Mucosa of stomach (tissue), 1 donor: ENCODE measurements at regions not wholly inside any gene's neighbourhood (a gene's known extent, or its start where the extent isn't known, plus 50 kb on each side); places are given as distances from the start of the nearest gene placed in this dataset.

Experiments used
- H3K27me3 ChIP-seq: one replicate; pipeline ENCODE4 v1.7.0; 2013; ENCODE audit warnings: mild to moderate bottlenecking, low read length; ENCODE audit not compliant: control insufficient read depth, insufficient read depth
- H3K36me3 ChIP-seq: one replicate; pipeline ENCODE4 v1.7.0; 2013; ENCODE audit warnings: low read length; ENCODE audit not compliant: control insufficient read depth, insufficient read depth
- H3K4me1 ChIP-seq: one replicate; pipeline ENCODE4 v1.7.0; 2013; ENCODE audit warnings: mild to moderate bottlenecking, low read length; ENCODE audit not compliant: control insufficient read depth, insufficient read depth
- H3K4me3 ChIP-seq: one replicate; pipeline ENCODE4 v1.7.0; 2013; ENCODE audit warnings: low read length
- H3K9ac ChIP-seq: one replicate; pipeline ENCODE4 v1.7.0; 2013; ENCODE audit warnings: mild to moderate bottlenecking, low read length, moderate library complexity
- H3K9me3 ChIP-seq: one replicate; pipeline ENCODE4 v1.7.0; 2013; ENCODE audit warnings: mild to moderate bottlenecking, low read length, moderate library complexity; ENCODE audit not compliant: control insufficient read depth
- donor health status: Pancreatic carcinoma.

DNA sequence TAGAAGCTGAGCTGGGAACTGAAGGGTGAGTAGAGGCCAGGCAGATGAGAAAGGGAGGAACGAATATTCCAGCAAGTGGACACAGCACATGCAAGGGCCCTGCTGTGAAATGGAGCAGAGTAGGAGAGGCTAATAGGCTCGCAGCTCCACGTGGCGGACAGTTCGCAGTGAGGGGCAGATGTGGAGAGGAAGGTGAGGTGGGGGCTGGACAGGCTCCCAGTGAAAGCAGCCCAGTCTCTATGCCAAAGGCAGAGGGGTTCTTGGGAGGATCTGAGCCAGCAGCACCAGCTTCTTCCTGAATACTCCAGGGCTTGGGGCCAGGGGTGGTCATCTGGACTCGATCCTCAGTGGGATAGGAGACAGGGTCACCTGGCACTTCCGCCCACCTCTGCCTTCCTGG is 81.0 kb downstream of the CEBPB start:
- H3K27me3 ChIP-seq, result no peaks in the 10 kb centered on the region
- peaks cover 18% of the 10 kb centered on the region for H3K4me1 ChIP-seq
- H3K9me3 ChIP-seq, result no peaks in the 10 kb centered on the region
- no peak overlapping the region for H3K9ac ChIP-seq
- H3K36me3 ChIP-seq, result no peaks in the 10 kb centered on the region
- H3K4me3 ChIP-seq, result no peak overlapping the region

DNA sequence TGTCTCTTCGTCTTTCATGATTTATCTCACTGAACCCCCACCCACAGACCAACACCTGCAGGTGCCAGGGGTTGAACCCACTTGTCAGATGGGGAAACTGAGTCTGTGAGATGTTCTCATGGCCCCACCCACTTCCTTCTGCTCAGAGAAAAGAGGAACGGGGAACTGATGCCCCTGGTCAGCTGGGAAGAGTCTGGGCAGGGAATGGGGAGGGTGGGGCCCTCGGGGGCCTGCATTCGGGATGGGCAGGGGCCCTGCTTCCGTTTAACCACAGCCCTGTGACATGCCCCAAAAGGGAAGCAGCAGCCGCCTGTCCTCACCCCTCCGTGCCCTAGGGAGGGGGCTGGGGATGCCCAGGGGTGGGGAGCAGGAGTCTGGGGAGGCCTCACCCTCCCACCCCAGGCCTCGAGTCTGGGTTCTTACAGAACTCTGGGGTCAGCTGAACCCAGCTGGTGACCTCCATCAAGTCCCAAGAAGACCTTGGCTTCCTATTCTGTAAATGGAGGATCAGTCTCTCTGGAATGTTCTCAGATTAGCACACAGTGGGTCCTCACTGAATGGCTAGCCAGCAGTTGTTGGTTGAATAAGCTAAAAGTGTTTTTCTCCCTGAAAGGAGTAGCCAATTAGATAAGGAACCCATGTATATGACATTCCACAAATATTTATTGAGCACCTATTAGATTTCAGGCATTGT is 81.5 kb downstream of the CEBPB start:
- Histone ChIP-seq H3K36me3 (no peaks in the 10 kb centered on the region), H3K4me3 (no peak overlapping the region), H3K9me3 (no peaks in the 10 kb centered on the region), H3K27me3 (no peaks in the 10 kb centered on the region), H3K4me1 (peaks cover 12% of the 10 kb centered on the region), H3K9ac (no peak overlapping the region)

DNA sequence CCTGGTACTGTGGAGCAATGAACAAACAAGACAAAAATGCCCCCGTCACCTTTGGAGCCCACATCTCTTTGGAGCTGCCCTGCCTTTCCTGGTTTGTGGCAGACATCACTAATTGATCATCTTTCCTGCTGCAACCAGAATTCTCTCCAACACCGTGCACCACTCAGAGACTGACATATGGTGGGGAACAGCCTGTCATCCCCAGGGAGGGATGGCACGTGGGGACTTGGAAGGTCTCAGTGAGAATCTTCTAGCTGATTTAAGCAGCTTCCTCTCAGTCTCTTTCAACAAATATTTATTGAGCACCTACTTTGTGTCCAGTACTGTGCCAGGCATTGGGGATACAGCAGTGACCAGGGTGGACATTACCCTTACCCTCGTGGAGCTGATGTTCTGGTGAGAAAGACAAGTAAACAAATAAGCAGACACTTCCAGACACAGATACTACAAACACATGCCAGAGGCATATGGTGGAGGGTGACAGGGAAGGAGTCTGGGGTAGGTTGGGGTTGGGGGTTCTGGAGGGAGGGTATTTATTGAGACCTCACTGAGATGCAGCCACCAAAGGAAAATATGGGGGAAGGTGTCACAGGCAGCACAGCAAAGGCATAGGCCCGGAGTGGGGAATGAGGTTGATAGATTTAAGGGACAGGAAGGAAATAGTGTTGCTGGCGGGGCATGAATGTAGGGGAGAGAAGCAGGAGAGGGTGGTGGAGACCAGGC is 82.3 kb downstream of the CEBPB start:
- Histone ChIP-seq H3K4me1 (peaks cover 10% of the 10 kb centered on the region), H3K9me3 (no peaks in the 10 kb centered on the region), H3K9ac (no peak overlapping the region), H3K4me3 (no peak overlapping the region), H3K27me3 (no peaks in the 10 kb centered on the region), H3K36me3 (no peaks in the 10 kb centered on the region)

DNA sequence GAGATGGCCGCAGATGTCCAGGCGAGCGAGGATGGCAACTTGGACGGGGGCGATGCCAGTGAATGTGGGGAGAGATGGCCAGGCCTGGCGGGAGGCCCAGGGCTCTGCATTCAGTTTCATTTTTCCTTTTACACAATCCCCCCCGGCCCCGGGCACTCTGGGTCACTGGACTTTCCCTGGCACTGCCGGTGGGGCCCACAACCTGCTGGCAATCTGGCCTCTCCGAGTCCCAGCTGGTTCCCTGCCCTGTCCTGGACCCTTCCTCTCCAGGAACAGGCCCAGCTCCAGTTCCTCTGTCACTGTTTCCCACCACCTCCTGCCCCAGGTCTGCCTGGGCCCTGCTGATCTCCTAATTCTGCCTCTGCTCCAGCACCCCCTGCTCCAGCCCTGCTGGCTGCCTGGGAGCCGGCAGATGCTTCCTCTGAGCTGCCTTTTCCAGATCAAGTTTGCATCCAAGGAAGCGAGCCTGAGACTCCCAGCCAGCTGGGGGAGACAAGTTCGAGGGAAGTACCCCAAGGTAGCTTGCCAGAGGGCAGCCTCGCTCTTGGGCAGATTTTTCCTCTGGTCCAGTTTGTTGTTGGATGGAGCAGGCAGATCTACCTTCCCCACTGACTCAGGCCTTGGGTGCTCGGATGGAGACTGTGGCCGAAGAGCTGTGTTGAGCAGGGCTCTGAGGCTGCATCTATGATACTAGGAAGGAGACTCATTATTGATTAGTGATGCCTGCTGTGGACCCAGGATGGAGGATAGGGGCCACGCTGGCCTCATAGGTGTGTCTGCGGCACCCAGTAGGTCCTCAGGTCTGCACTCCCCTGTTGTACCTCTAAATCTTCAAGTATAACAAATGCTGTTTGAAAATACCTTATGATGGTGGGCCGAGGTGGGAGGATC is 83.2 kb downstream of the CEBPB start:
- Histone ChIP-seq H3K4me3 (no peak overlapping the region), H3K36me3 (no peaks in the 10 kb centered on the region), H3K9ac (no peak overlapping the region), H3K4me1 (peaks cover 14% of the 10 kb centered on the region), H3K9me3 (no peaks in the 10 kb centered on the region), H3K27me3 (no peaks in the 10 kb centered on the region)

DNA sequence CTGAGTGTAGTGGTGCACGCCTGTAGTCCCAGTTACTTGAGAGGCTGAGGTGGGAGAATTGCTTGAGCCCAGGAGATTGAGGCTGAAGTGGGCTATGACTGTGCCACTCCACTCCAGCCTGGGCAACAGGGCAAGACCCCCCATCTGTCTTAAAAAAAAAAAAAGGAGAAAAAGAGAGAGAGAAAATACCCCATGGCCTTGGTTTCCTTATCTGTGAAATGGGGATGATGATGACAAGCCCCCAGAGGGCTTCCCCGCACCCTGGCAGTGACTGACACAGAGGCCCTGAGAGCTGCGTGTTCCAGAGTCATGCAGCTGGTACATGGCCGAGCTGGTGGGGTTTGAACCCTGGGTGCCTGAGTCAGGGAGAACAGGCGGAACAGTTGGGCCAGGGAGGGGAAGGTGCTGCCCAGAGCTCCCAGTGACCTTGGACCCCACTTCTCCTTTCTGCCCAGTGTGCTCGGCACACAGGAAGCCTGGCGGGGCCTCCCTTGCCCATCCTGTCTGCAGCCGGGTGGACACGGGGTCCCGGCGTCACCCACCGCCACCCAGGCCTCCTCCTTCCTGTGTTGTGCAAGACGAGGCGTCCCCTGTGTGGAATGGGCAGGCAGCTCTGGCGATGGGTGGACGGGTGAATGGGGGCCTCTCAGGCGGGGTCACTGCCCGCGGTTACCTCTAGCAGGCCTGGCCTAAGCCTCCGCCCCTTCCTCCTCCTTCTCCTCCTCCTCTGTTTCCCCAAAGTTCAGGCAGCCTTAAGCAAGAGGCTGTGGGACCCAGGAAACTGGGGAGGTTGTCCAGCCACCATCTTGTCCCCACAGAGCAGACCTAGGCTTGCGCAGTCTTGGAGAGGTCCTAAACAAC is 84.2 kb downstream of the CEBPB start:
- Histone ChIP-seq H3K4me3 (no peak overlapping the region), H3K4me1 (peaks cover 20% of the 10 kb centered on the region), H3K36me3 (no peaks in the 10 kb centered on the region), H3K27me3 (no peaks in the 10 kb centered on the region), H3K9me3 (no peaks in the 10 kb centered on the region), H3K9ac (no peak overlapping the region)

DNA sequence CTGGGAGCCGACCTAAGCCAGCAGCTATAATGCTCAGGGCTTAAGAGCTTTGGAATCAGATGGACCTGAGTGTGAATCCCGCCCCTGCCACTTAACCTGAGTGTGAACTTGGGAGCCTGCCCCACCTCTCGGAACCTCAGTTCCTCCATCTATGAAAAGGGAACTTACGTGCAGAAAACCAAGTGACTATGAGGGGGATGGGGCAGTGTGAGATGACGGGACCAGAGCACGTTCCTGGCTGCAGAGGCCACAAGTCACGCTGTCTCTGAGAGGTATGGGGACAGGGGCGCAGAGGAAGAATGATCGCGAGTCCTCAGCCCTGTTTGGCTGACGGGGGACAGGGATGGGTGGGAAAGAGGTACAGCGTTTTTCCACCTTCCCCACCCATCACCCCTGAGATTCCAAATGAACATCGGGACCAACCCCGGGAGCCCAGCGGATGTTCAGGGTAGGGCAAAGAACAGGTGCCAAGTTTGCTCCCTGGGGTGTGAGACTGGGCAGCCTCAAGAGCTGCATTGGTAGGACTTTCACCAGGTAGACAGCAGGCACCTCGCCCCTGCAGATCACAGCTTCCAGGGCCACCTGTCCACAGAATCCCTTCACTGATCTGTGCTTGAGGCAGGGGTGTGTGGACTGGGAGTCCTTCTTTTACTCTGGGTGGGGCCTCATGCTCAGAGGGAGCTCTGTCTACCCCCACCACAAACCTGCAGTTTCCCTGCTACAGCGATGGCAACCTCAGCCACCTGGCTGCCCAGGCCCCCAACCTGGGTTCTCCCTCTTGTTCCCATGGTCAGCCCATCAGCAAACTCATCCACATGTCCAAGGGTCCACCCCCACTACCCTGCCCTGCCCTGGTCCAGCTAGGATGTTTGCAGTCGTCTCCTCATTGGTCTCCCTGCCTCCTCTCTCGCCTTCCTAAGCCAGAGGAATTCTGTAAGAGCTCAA is 85.8 kb downstream of the CEBPB start:
- Histone ChIP-seq H3K4me1 (peaks cover 20% of the 10 kb centered on the region), H3K9ac (no peak overlapping the region), H3K4me3 (no peak overlapping the region), H3K27me3 (no peaks in the 10 kb centered on the region), H3K36me3 (no peaks in the 10 kb centered on the region), H3K9me3 (no peaks in the 10 kb centered on the region)

DNA sequence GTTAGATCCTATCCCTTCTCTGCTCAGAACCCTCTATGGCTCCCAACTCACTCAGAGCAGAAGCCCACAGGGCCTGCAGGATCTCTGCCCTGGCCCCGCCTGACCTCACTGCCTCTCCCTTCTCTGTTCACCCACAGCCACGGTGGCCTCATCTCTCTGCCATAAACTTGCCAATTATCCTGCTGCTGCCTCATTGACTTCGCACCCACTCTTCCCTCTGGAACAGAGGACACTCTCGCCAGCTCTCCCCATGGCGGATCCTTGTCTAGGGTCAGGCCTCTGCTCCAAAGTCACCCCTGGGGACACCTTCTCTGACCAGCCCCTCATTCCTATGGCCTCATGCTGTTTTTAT is 86.4 kb downstream of the CEBPB start:
- H3K4me3 ChIP-seq, result no peak overlapping the region
- H3K36me3 ChIP-seq, result no peaks in the 10 kb centered on the region
- peaks cover 20% of the 10 kb centered on the region for H3K4me1 ChIP-seq
- no peaks in the 10 kb centered on the region for H3K27me3 ChIP-seq
- no peak overlapping the region for H3K9ac ChIP-seq
- H3K9me3 ChIP-seq, result no peaks in the 10 kb centered on the region

DNA sequence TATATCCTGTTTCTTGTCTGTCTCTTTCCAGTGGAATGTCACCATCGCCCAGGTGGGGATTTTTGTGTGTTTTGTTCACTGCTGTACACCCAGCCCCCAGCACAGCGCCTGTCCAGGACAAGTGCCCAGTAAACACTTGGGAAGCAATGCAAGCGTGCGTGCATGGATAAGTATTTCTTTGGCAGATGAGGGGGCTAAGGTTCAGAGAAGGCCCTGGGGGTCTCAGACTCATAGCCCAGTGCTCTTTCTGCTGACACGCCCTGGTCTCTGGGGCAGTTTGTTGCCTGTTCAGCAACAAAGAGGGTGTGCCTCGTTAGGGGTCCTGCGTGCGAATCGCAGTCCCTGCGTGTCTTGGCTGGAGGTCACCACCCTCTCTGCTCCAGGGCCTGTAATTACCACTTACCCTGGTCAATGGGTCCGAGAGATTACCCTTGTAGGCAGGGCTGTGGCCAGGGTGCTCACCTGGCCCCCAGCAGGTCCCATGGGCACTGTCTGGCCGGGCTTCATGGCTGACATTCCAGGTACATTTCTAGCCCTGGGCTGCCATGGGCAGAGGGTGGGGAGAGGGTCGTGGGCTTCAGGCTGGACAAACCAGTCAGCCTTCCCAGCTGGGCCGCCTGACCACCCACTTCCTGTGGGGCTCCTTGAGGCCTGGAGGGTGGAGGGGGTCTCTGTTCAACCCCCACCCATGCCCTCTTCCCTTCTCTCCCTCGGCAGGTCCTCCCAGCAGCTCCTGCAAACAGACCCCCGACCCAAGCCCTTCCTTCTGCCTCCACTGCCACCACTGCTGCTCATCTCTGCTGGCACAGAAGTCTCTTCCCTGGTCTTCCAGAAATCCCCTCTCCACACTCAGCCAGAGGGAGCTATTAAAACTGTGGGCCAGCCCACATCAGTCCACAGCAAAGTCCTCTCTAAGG is 87.1 kb downstream of the CEBPB start:
- Histone ChIP-seq H3K9me3 (no peaks in the 10 kb centered on the region), H3K36me3 (no peaks in the 10 kb centered on the region), H3K4me1 (peaks cover 20% of the 10 kb centered on the region), H3K9ac (peak overlapping the region; percentile 12), H3K4me3 (no peak overlapping the region), H3K27me3 (no peaks in the 10 kb centered on the region)

DNA sequence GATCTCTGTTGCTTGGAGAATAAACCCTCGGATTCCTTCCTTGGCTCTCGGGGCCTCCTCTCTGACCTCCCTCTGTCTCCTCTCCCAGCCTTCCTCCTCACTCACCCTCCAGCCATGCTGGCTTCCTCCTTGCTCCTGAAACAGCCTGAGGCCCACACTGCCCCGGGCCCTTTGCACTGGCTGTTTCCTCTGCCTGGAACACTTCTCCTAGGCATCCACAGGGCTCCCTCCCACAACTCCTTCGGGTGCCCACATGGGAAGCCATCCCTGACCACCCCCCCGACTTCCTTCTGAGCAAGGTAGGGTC is 87.7 kb downstream of the CEBPB start:
- Histone ChIP-seq H3K27me3 (peaks cover 2% of the 10 kb centered on the region), H3K9me3 (no peaks in the 10 kb centered on the region), H3K9ac (peak overlapping the region; percentile 7), H3K4me3 (no peak overlapping the region), H3K4me1 (peaks cover 20% of the 10 kb centered on the region), H3K36me3 (no peaks in the 10 kb centered on the region)

DNA sequence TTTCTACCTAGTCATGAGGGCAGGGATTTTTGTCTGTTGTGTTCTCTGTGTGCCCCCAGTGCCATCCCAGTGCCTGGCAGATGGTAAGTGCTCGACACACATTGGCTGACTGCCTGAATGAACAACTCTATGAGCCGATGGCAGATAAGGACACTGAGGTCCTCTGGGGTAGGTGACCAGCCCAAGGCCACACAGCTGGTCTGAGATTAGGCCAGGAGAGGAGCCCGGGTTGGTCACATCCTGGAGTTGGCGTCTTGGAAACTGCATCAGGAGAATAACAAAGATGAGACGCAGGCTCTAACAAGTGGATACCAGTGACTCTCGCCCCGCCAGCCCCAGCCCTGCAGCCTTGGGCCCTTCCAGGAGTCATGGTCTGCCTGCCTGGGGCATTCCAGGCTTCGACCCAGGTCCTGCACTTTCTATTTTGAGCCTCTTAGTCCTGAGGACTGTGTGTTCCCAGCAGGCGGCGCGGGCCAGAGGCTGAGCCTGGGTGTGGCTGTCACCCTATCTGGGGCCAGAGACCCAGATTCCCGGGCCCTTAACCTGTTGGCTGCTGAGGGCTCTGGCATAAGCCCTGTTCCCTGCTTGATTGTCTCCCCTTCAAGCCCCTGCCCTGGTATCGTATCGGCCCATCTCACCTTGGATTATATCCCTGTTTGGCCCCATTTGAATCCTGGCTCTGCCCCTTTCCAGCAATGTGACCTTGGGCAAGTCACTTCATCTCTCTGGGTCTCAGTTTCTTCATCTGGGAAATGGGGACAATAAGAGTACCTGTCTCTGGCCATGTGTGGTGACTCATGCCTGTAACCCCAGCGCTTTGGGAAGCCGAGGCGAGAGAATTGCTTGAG is 88.3 kb downstream of the CEBPB start:
- no peak overlapping the region for H3K4me3 ChIP-seq
- H3K36me3 ChIP-seq, result no peaks in the 10 kb centered on the region
- H3K9ac ChIP-seq, result peak overlapping the region; percentile 7
- no peaks in the 10 kb centered on the region for H3K9me3 ChIP-seq
- peaks cover 6% of the 10 kb centered on the region for H3K27me3 ChIP-seq
- H3K4me1 ChIP-seq, result peaks cover 26% of the 10 kb centered on the region
